Tibial nerve (tissue), 4 donors: ENCODE measurements at regions not wholly inside any gene's neighbourhood (a gene's known extent, or its start where the extent isn't known, plus 50 kb on each side); places are given as distances from the start of the nearest gene placed in this dataset.

Experiments
- EP300 ChIP-seq, 2 donors: sonication (generic); formaldehyde crosslinking; IDR thresholded peaks; one replicate each; pipeline ENCODE4 v1.6.1; 2017; ENCODE audit warnings: antibody characterized with exemption in 2 of 2, mild to moderate bottlenecking in 1 of 2
- POLR2A ChIP-seq, 2 donors: fragments of 450-650 bp; IDR thresholded peaks; one replicate each; pipeline ENCODE4 v1.6.1; 2017; ENCODE audit warnings: antibody characterized with exemption in 2 of 2, mild to moderate bottlenecking in 2 of 2, moderate library complexity in 2 of 2
- TF ChIP-seq, protein P1 (sequence below), 5 experiments: fragments of 200-600 bp in 3 of 5; fragments of 450-650 bp in 2 of 5; sonication (generic) in 3 of 5; IDR thresholded peaks; one replicate each; pipeline ENCODE4 v1.5.1; 2016 to 2019; ENCODE audit warnings: antibody characterized with exemption in 5 of 5, mild to moderate bottlenecking in 3 of 5, moderate library complexity in 2 of 5

- TF ChIP-seq, protein P1, sequence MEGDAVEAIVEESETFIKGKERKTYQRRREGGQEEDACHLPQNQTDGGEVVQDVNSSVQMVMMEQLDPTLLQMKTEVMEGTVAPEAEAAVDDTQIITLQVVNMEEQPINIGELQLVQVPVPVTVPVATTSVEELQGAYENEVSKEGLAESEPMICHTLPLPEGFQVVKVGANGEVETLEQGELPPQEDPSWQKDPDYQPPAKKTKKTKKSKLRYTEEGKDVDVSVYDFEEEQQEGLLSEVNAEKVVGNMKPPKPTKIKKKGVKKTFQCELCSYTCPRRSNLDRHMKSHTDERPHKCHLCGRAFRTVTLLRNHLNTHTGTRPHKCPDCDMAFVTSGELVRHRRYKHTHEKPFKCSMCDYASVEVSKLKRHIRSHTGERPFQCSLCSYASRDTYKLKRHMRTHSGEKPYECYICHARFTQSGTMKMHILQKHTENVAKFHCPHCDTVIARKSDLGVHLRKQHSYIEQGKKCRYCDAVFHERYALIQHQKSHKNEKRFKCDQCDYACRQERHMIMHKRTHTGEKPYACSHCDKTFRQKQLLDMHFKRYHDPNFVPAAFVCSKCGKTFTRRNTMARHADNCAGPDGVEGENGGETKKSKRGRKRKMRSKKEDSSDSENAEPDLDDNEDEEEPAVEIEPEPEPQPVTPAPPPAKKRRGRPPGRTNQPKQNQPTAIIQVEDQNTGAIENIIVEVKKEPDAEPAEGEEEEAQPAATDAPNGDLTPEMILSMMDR (IDR thresholded peaks at IDR 0.05), result no peak
- TF ChIP-seq EP300 (IDR thresholded peaks at IDR 0.05), result no peak
- TF ChIP-seq POLR2A (IDR thresholded peaks at IDR 0.05), result no peak
These were observed 60.6 kb upstream of the ADAMTS9 start for GRCh38 chr3:64748244-64748904.
